Limb (tissue), 2 donors: ENCODE measurements at regions not wholly inside any gene's neighbourhood (a gene's known extent, or its start where the extent isn't known, plus 50 kb on each side); places are given as distances from the start of the nearest gene placed in this dataset.
A peak's percentile ranks its signal among the peaks of the same experiment; 100 is the strongest.

Source experiments
- DNase-seq, 2 donors: peaks; one replicate each; pipeline ENCODE4 v3.0.0-alpha.2; 2016; ENCODE audit errors: extremely low spot score in 2 of 2

DNA sequence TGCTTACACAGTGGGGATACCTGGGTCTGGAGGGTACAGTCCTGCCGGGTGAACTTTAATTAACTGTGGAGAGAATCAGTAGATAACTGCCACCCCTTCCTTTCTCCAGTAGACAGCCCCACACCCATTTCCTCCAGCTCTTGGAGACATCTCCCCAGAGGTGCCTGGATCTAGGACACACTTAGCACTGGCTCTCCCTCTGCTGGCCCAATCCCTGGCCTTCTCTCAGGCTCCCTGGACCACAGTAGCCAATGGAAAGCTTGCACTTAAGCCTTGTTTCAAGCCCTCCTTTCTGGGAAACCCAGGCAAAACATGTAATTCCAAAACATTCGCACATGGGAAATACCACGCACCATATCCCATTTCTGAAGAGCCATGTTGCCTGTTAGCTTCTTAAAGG, 169.2 kb upstream of the GAS1 start:
- DNase-seq: no peak

DNA sequence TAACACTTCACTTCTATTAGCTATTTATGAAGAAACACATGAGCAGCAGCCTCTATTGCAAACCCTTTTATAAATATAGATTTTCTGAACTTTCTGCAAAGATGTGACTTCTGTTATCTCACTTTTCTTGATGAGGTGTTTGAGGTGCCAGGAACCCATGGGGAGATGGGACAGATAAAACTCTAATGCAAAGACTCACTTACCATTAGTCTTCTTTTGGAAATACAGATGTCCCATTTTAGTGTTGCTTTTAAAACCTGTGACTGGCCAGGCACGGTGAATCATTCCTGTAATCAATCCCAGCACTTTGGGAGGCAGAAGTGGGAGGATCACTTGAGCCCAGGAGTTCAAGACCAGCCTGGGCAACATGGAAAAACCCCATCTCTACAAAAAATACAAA, 171.3 kb upstream of the GAS1 start:
- no peak for DNase-seq

DNA sequence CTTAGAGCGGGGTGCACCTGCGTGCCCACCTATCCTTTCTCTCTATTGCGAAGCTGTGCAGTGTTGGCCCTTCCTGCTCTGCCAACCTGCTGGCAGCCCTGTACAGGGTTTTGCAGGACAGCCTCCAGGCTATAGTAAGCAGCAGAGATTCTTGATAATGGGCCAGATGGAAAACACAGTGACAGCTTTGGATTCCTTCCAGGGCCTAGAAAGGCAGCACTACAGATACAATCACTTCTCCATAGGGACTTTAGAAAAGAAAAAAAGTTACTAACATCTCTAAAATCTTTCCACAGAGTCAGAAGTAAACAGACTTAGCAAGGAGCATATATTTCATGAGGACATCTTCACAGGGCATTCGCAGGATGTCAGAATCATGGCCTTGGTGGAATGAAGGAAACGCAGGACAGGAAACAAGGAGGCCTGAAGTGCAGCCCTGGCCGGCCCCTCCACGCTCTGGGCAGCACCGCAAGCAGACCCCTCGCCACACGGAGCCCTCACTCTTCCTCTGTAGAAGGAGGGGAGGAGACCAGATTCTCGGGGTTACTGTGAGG, 172.1 kb upstream of the GAS1 start:
- DNase-seq: peak; percentile 43 to 77

DNA sequence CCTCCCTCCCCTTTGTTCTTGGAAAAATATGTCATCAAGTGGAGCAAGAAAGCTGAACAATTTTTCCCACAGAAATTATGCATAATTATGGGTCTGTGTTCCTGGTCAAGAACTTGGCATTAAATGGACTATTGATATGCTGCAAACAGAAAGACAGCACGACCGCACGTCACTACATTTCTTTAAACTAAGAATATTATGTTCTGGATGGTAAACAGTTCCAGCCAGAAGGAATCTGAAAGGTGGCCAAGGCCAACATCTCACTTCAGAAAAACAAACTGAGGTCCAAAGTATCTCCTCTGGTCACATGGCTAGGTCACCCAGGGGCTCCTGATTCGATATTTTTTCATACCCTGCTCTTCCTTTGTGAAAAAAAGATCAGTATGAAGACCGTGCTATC, 173.3 kb upstream of the GAS1 start:
- no peak for DNase-seq

DNA sequence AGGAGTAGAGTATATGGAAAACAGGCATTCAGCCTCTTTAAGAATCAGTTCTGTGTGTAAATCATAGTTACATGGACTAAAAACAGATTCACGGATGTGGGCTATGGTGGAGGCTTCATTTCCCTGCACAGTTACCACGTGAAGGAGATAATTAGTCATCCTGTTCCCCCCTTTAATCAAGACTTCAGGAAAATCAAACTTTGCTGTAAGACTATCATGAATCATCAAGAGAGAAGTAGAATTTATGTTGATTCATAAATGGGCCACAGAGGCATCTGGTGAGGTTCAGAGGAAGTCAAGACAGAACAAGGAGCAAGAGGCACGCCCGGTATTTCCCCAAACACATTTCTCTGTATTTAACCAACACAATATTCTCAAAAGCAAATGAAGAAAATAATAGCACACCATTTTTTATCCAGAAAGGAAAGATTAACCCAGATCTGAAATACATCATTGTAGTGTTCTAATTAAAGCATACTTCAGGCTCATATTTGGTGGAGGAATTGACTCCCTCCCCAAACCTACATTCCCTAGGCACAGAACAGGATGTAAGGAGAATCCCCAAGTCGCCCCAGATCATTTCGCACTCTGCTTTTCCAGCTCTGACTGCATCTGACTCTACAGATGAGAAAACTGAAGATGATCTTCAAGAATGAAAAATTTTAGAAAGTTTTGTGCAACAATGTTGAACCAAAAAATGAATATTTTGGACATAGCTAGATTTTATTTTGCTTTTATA, 175.8 kb upstream of the GAS1 start:
- no peak for DNase-seq

DNA sequence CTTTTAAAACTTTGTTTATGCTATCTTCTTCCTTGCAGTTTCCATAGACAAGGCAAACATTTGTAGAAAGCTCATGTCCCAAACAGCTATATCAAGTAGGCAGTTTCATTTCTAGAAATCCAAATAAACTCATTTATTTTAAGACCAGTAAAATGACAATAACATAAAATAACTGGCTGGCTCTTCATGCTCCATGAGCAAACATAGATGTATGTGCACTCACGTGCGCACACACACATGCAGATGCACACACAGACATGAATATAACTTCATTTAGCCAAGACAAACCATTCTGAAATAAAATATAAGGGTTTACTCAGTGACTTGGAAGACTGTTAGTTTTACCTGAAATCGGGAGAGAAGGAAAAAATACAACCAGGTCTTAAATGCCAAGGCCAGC, 176.5 kb upstream of the GAS1 start:
- DNase-seq: no peak

DNA sequence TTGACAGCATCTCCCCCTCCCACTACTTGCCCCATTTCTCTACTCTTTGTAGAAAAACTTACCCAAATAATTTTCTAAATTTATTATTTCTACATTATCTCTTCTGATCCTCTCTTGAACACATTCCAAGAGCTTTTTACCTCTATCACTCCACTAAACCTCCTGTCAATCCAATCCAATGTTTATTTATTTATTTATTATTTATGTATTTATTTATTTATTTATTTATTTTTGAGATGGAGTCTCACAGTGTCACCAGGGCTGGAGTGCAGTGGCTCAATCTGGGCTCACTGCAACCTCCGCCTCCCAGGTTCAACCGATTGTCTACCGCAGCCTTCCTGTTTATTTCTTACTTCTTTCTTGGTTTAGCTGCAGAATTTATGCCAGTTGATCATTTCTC, 178.5 kb upstream of the GAS1 start:
- no peak for DNase-seq

DNA sequence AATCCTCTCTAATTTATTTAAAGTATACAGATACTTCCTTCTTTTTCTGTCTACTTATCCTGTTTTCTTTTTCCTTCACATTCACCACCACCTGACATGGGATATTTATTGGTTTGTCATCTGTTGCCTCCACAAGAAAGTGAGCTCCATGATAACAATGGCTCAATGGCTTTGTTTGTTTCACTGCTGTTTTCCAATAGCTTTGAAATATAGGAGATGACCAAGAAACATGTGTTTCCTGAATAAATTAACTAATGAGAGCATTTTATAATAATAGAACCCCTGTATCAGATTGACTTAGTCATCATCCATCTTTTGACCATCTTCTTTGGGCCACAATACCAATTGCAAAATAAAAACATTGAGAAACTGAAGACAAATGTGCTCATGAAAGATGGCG, 180.2 kb upstream of the GAS1 start:
- no peak for DNase-seq

DNA sequence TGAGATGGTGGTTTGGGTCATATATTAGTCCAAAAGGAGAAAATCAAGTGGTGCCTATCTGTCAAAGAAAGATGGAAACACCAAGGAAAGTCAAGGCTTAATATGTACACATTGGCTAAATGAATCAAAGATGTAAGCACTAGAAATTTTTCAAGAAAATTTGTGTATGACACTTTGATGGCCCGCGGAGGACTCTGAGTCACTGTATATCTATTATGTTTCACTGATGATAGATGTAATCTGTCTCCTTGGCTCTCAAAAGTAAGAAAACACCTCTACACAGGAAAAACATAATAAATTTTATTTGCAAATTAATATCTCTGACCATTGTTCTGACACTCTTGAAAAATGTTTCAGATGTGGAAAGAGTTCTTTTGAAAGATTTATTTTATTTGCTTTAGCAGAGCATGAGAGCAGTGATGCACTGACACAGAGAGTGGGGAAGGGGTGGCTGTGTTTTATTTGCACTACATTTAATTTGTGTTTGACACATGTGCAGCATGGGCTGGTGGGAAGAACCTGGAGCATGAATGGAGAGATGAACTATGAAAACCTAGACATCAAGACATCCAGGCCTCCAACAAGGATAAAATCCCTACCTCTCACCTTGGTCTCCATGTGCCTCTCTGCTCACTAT, 180.8 kb upstream of the GAS1 start:
- no peak for DNase-seq

DNA sequence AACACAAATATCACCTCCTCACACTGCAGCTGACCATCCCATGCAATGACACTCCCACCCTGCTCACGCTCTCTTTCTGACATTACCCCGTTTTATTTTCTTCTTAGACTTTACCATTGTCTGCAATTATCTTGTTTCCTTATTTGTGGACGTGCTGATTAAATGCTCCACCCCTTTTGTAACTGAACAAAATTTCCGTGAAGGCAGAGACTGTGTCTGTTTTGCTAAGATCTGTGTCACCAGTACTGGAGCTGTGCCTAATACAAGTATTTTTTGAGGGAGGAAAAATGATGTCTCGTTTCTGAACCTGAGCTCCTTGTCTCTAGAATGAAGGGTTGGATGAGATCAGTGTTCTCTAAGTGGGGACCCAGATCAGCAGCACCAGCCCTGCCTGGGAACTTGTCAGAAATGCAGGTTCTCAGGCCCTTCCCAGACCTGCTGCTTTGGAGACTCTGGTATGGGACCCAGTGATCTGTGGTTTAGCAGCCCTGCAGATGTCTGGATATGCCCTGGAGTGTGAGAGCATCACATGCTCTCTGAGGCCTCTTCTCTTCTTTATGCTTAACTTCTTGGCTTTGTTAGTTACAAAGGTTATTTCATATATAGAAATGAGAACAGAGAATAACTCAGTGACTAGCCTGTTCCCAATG, 181.7 kb upstream of the GAS1 start:
- DNase-seq: no peak

DNA sequence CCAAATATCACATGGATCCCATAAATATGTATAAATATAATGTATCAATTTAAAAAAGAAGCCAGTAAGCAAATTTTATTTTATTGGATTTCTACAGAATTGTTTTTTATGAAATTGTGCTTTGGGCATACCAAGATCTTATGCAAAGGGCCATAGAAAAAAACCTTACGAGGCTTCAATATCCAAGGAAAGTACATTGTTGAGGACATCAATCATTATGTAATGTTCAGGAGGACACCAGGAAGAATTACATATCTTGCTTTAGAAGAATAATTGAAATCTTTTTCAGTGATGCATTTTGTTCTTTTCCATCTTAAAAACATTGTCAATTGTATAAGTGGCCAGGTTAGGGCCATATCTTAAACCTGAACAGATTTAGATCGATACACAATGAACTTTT, 187.8 kb upstream of the GAS1 start:
- no peak for DNase-seq

DNA sequence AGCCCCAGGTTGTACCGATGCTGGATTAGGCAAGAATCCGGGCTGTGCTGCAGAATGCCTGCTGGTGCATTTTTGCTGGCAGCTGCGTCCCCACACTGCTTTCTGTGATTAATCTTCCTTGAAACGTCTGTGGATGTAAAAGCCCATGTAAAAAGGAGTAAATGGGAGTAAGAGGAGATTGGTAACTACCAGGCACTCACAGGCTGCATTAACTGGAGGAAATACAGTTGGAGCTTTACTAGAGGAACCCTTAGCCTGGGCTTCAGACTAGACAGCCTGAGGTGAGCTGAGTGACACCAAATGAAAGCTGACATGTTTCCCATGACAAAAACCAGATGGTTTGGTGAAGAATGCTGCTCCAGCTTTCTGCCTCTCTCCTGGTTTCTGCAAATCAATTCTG, 190.4 kb upstream of the GAS1 start:
- DNase-seq: peak in 1 of 2 donors; percentile 46

DNA sequence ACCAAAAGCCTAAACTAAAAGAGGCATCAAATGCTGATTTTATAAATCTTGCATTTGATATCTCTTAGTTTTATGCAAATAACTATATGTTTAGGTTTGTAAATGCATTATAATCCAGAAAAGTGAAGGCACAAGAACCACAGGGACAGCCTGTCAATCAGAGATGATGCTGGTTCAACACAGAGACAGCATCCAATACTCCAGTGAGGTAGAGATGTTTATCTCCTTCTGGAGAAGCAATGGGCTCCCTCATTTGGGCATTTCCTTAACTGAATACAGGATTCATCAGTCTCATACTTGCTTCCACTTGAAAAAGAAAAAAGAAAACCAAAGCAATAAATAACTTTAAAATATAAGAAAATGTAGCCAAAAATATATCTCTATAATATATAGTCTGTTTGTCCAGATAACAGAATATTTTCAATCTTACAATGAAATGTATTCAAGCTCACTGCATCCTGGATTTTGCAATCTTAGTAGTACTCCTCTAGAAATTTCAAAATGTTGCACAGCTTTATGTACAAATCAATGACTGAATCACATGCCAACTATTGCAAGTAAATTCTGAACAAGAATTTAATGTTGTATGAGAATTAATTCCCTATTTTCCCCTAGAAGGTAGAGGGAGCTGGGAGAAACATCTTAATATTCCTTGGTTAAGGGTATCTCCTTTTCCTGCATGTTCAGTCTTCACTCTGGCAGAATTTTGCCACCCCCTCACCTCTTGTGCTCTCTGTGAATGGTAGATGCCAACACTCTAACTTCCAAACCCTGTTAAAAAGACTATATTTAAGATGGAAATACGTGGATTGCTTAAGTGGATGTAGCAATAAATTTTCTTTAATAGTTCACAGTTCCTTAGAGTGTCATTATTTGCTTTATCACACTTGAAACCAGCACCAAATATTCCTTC, 191.1 kb upstream of the GAS1 start:
- no peak for DNase-seq

DNA sequence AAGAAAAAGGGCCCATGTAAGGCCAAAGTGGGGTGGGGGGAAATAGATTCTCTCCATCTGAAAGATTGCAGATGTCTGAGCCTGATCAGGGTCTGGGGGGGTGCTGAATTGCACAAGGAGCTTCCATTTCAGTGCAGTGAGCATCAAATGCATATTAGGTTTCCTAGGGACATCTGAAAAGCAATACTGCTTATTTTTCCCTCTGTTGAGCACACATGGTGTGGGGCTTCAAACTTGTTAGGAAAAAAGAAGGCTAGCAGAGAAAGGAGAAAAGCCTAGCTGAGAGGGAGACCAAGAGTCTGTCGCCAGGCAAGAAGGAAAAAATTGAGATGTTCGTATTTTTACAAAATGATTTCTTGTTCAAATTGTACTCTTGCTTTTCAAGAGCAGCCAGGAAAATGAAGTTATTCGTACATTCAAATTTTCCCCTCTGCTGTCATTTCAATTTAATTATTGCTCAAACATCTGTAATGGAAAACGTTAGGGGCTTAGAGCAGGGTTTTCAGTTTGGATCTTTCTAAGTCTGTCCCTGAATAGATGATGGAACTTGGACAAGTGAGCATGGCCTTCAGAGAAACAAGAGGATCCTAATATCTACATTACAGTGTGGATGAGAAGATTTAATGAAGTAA, 191.9 kb upstream of the GAS1 start:
- peak in 1 of 2 donors; percentile 42 for DNase-seq

DNA sequence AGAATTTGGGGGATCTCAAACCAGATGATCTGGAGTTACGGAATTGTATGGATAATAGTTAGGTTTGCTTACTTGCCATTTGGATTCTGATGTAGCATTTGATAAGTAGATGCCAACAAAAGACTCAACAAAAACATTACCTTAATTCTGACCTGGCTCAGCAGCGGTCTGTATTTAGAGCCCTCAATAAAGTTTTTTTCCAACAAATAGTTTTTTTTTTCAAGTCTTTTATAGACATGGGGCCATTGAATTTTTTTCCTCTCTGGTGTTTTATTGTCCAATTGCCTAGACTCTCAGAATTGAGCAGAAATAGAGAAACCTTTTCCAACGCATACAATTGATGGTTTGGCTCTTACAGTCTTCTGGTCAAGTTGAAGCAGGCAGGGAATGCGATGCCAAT, 192.8 kb upstream of the GAS1 start:
- no peak for DNase-seq

DNA sequence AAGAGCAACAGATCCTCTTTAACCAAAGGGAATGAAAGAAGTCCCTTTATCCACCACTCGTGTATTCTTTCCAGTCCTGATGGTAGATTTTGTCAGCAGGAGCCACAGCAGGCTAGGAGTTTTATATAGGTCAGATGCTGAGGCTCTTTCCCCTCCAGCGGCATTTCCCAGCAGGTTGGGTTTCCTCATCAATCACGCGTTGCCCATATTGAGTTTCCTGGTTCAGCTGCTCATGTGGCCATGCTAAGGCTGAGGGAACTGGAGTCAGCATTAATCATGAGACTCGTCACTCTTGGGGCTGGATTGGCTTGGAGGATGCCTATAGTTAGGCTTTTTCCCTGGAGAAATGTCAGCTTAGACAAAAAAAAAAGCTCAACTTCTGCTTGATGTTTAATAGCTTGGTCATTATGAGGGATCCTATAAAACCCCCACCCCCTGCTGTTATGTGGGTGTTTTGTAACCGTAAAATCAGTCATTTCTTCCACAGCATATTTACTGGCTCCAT, 193.4 kb upstream of the GAS1 start:
- peak in 1 of 2 donors; percentile 43 for DNase-seq

DNA sequence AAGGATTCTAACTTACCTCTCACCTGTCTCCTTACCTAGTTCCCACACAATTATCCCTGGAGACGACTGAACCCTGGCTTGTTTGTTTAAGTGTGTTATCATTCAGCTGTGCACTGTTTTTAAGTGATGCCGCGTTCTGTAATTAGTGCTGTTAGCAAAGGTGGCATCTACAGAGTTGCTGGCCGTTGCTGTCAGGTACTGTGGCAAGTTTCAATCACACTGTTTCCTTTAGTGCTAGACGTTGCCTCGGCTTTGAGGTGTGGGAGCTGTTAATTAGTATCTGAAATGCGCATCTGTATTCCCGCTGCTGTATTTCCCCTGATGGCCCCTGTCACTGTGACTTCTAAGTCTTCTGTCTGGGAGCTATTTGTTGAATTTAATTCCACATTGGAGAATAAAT, 193.8 kb upstream of the GAS1 start:
- DNase-seq: no peak

DNA sequence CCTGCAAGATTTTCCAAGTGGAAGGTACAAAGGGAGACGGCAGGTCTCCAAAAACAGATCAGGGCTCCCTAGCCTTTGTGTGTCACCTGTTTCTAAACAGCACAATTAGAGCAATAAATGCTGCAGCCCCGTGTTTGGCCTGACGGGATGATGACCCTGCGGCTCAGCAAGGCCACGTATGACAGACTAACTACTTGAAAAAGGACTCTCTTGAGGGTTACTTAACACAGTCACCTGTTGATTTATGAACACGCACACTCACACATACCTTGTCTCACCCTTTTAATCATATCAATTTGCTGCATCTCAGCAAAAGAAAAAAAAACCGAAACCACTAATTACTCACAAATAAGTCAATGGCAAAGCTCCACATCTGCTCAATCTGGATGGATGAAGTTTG, 199.6 kb upstream of the GAS1 start:
- no peak for DNase-seq

DNA sequence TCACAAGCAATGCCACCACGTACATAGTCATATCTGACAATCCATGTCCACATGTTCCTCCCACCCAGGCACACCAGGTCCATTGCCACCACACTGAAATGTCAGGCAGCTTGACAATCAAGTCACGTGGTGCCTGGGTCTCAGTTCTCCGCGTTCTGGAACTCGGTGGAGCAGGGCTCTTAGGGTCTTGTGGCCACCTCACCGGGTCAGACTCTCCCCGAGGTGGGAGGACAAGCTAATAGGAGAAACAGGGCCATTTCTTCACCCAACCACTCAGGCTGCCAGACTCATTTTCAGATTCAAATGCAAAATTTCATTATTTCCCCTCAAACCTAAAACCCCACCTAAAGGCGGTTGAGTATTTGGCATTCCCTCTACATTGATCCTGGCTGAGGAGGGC, 200.5 kb upstream of the GAS1 start:
- no peak for DNase-seq

DNA sequence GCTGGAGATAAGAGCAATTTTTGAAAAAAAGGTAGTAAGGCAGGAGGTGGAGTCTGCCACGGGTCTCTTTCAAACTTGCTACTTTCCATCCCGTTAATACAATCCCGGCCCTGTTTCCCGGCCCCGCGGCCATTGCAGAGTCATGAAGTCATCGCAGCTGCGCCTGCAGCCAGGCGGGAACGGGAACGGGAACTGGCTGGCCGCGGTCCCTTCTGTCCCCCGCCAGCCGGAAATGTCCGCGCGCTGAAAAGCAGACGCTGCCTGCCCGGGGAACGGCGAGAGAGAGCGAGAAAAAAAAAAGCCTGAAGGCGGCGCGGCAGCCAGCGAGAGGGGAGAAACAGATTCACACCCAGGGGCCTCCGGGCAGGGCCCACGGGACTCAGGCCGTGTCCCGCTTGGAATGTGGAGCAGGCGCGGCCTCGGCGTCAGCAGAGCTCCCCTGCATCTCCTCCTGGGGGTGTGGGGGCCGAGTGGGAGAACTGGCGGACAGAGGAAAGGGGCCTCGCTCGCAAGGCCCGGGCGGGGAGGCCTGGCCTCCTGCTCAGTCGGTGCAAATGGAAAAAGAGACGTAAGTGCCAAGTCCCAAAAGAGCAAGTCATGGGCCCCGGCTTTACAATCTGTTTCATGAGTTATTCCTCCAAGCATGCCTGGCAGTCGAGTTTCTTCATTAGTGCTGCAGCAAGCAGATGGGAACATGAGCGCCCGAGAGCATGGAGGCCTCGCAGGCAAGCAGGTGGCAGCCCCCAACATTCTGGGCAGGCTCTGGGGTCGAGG, 201.2 kb upstream of the GAS1 start:
- peak; percentile 91 to 93 for DNase-seq
